GM13977 (cell line): ENCODE measurements at regions not wholly inside any gene's neighbourhood (a gene's known extent, or its start where the extent isn't known, plus 50 kb on each side); places are given as distances from the start of the nearest gene placed in this dataset.

ENCODE experiments used
- DNase-seq: peaks from one replicate; pipeline ENCODE4 v3.0.0; 2012; ENCODE audit warnings: low spot score
- in situ Hi-C: fragments of 300-500 bp; cut with MboI; formaldehyde crosslinking; loops from one replicate; pipeline ENCODE4 v1.12.0; 2022; ENCODE audit warnings: low sequenced_read_pairs, low pct_unique_long_range_greater_than_20kb, mixed read lengths, inconsistent platforms; ENCODE audit not compliant: unreplicated experiment
- TF ChIP-seq, protein P1 (sequence below): IDR thresholded peaks from 2 replicates; pipeline ENCODE4 v1.5.1; 2012; ENCODE audit warnings: mild to moderate bottlenecking, control low read depth; ENCODE audit not compliant: insufficient read depth; ENCODE audit errors: extremely low read depth, missing control alignments

DNA sequence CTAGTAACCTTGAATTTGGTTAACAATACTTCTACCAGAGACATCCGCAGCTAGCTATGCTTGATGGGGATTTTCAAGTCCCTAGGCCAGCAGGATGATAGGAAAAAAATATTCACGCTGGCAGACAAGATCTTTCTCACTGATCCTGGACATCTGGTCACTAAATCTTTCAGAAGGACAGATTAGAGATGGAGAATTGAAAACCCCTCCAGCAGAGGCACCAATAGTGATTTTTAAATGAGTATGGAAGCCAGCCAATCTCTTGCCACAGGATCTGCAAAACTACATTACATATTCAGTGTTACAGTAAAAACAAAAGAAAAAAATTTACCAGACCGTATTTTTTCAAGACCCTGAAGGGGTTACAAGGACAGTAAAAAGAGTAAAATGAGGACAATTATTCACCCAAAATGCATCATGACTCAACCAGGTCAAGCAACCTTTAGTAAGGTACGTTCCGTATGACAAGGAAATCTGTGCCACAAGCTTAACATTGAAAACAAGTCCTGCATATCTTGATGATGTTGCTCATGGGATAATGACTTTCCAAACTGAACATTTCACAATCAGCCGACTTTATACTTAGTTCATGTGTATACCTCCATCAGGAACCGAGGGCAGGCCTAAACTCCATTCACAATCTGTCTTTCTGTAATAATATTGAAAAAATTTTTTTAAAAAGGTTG lies 239.5 kb downstream of the GXYLT1 start:
- TF ChIP-seq, protein P1, sequence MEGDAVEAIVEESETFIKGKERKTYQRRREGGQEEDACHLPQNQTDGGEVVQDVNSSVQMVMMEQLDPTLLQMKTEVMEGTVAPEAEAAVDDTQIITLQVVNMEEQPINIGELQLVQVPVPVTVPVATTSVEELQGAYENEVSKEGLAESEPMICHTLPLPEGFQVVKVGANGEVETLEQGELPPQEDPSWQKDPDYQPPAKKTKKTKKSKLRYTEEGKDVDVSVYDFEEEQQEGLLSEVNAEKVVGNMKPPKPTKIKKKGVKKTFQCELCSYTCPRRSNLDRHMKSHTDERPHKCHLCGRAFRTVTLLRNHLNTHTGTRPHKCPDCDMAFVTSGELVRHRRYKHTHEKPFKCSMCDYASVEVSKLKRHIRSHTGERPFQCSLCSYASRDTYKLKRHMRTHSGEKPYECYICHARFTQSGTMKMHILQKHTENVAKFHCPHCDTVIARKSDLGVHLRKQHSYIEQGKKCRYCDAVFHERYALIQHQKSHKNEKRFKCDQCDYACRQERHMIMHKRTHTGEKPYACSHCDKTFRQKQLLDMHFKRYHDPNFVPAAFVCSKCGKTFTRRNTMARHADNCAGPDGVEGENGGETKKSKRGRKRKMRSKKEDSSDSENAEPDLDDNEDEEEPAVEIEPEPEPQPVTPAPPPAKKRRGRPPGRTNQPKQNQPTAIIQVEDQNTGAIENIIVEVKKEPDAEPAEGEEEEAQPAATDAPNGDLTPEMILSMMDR = no peak
- in situ Hi-C loops = no loop called here
- no peak for DNase-seq

DNA sequence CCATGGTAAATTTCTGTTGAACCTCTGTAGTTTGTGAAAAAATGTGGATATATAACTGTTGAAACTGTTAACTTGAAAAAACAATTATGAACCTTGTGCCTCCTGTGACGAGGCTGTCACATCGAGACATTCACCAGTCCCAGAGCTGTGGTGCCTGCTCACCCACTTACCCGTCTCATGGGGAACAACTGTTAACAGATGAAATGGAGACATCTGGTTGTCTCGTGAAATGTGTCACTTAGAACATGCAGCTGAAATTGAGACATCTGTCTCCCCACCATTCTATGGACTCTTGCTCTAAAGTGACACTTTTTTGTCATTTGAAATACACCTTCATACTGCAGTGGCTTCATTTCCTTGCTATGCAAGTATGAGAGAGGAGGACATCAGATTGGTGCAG lies 240.6 kb downstream of the GXYLT1 start:
- TF ChIP-seq, protein P1 = no peak
- no peak for DNase-seq
- in situ Hi-C loops = no loop called here

DNA sequence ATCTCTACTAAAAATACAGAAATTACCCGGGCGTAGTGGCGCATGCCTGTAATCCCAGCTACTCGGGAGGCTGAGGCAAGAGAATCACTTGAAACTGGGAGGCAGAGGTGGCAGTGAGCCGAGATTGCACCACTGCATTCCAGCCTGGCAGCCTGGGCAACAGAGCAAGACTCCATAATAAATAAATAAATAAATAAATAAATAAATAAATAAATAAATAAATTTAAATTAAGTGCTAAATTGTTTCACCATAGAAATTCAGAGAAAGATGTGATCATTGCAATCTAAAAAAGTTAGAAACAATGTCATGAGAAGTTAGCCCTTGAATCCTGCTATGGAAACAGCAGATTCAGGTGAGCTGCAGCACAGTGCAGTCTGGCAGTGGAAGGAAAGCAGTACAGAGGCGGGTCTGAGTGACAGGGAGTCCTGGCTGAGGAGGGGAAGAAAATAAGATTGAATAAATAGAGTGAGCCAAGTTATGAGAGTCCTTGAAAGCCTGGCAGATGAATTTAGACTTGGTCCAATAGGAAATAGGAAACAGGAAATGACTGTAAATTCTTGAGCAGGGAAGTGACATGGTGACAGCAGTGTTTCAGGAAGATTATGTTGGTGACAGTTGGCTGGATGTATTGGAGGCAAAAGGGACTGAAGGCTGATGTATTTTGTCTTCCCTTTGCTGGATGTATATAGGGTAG lies 241.5 kb downstream of the GXYLT1 start:
- DNase-seq = no peak
- TF ChIP-seq, protein P1 = no peak
- in situ Hi-C loops = no loop called here

DNA sequence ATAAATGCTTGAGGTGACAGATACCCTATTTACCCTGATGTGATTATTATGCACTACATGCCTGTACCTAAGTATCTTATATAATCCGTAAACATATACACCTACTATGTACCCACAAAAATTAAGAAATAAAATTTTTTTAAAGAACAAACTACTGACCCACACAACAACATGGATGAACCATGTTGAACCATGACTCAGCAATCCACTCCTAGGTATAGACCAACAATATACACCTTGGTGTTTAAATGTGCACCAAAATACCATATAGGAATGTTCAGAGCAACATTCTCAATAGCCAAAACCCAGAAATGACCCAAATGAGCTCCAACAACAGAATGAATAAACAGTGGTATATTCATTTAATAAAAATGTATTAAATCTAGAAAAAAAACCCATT lies 245.1 kb downstream of the GXYLT1 start:
- in situ Hi-C loops = no loop called here
- TF ChIP-seq, protein P1 = no peak
- DNase-seq = no peak

DNA sequence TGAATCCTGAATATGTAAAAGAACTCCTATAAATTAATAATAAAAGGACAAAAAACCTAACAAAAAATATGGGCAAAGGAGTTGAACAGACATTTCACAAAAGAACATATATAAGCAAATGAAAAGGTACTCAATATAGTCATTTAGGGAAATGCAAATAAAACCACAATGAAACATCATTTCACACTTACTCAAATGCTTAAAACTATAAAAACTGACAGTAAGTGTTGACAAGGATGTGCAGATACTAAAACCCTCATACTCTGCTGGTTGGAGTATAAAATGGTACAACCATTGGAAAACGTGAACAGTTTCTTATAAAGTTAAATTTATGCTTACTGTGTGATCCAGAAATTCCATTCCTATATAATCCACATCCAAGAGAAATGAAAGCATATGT lies 247.1 kb downstream of the GXYLT1 start:
- no peak for DNase-seq
- in situ Hi-C loops = no loop called here
- TF ChIP-seq, protein P1 = no peak

DNA sequence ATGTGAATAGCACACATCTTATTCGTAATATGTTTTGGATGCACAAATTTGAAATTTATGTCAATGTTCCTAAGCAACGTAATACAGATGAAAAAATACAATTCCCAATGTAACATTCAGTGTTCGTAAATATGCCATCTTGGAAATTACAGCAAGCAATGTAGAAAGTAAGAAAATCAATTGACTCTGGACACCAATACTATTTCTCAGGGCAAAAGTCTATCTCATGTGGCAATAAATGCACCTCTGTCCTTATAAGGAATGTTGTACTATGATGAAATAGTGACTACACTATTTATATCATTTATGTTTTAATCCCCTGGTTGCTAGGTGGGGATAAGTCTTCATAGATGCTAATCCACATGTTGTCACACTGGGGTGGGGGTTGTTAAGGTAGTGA lies 251.2 kb downstream of the GXYLT1 start:
- TF ChIP-seq, protein P1 = no peak
- no peak for DNase-seq
- in situ Hi-C loops = no loop called here
